Esophagus squamous epithelium (tissue), 5 donors: ENCODE measurements at regions not wholly inside any gene's neighbourhood (a gene's known extent, or its start where the extent isn't known, plus 50 kb on each side); places are given as distances from the start of the nearest gene placed in this dataset.

Experiments
- DNase-seq: peaks from one replicate; lab custom pipeline; 2025; lab: John Stamatoyannopoulos, UW
- H3K27ac ChIP-seq, 4 donors: fragments of 200-600 bp; sonication (generic); one replicate each; pipeline ENCODE4 v1.5.1; 2016 to 2019; ENCODE audit warnings: mild to moderate bottlenecking in 1 of 4
- H3K27me3 ChIP-seq, 4 donors: fragments of 200-600 bp; sonication (generic); 1 replicate in 3 of 4; 2 replicates in 1 of 4; pipeline versions ENCODE4 v1.5.1 to v1.6.0; 2017 to 2021; ENCODE audit warnings: antibody characterized with exemption in 1 of 4
- H3K36me3 ChIP-seq, 3 donors: fragments of 200-600 bp; sonication (generic); one replicate each; pipeline ENCODE4 v1.5.1; 2016 to 2019
- H3K4me1 ChIP-seq, 3 donors: fragments of 200-600 bp; sonication (generic); one replicate each; pipeline ENCODE4 v1.5.1; 2017 to 2019
- H3K4me3 ChIP-seq, 4 donors: fragments of 200-600 bp; sonication (generic); 1 replicate in 3 of 4; 2 replicates in 1 of 4; pipeline ENCODE4 v1.5.1; 2016 to 2019; ENCODE audit warnings: mild to moderate bottlenecking in 2 of 4, moderate library complexity in 1 of 4
- H3K9me3 ChIP-seq, 3 donors: fragments of 200-600 bp; sonication (generic); one replicate each; pipeline ENCODE4 v1.5.1; 2016 to 2019
- CTCF ChIP-seq, 6 experiments: fragments of 450-650 bp in 4 of 6; fragments of 200-600 bp in 2 of 6; sonication (generic) in 2 of 6; IDR thresholded peaks; one replicate each; pipeline ENCODE4 v1.5.1; 2016 to 2019; ENCODE audit warnings: antibody characterized with exemption in 6 of 6, mild to moderate bottlenecking in 4 of 6, moderate library complexity in 4 of 6
- POLR2A ChIP-seq, 4 donors: fragments of 450-650 bp; IDR thresholded peaks; one replicate each; pipeline ENCODE4 v1.6.1; 2017; ENCODE audit warnings: antibody characterized with exemption in 4 of 4, mild to moderate bottlenecking in 4 of 4, moderate library complexity in 3 of 4
- WGBS, 2 donors: methylation state at CpG; one replicate each; pipeline ENCODE4 v1.1.5; 2018; 5-methylcytosine and 5-hydroxymethylcytosine counted together
- intact Hi-C: fragments of 100-400 bp; cut with DNase I; formaldehyde crosslinking; loops from one replicate; pipeline ENCODE4 v1.15.0; 2022
- donor health status: DM: yes; HTN: yes; CAD: no.

GRCh38 chr1:157367870-157368269 is 184.4 kb downstream of the FCRL5 start:
- Histone ChIP-seq H3K36me3 (no peaks in the 10 kb centered on the region), H3K27me3 (no peaks in the 10 kb centered on the region), H3K4me1 (no peaks in the 10 kb centered on the region), H3K4me3 (no peak overlapping the region), H3K27ac (no peak overlapping the region), H3K9me3 (no peaks in the 10 kb centered on the region)
- TF ChIP-seq POLR2A (IDR thresholded peaks at IDR 0.05), result no peak
- intact Hi-C loops, result no loop called here
- DNase-seq, result no peak

DNA sequence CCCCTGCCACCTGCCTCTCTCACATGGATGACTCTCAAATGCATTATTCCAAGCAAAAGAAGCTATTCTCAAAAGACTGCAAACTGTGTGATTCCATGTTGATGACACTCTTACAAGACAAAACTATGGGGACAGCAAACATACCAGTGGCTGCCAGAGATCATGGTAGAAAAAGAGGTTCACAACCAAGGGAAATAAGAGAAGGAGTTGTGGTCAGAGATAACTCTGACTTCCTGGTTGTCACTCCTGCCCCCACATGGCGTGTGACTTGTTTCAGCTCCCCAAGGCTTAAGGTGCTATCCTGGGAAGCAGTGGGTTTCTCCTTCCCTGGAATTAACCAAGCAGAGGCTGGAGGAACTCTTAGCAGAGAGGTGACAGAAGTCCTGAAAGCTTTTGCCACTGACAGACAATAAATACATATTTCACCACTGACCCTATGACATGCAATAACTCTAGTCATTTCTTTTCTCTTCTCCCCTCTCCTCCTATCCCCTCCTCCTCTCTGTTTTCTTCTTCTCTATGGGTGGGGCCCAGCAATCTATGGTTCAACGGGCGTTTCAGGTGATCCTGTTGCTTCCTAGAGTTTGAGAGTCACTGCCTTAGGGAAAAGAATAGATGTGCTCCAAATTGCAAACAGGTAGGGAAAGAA is 185.1 kb downstream of the FCRL5 start:
- intact Hi-C loops, result no loop called here
- DNase-seq, result no peak
- no peaks in the 10 kb centered on the region for H3K36me3 ChIP-seq
- H3K27me3 ChIP-seq, result no peaks in the 10 kb centered on the region
- 52 to 63% methylated on average over 3 of the region's 3 CpGs for WGBS, 2 donors
- H3K9me3 ChIP-seq, result no peaks in the 10 kb centered on the region
- no peak overlapping the region for H3K4me3 ChIP-seq
- H3K27ac ChIP-seq, result no peak overlapping the region
- no peaks in the 10 kb centered on the region for H3K4me1 ChIP-seq
- TF ChIP-seq CTCF (IDR thresholded peaks at IDR 0.05), result no peak
- no peak for TF ChIP-seq POLR2A (IDR thresholded peaks at IDR 0.05)

- intact Hi-C loops, result no loop called here
- Histone ChIP-seq H3K9me3 (no peaks in the 10 kb centered on the region), H3K36me3 (no peaks in the 10 kb centered on the region), H3K27ac (no peak overlapping the region), H3K27me3 (no peaks in the 10 kb centered on the region), H3K4me3 (no peak overlapping the region), H3K4me1 (no peaks in the 10 kb centered on the region)
- no peak for TF ChIP-seq CTCF (IDR thresholded peaks at IDR 0.05)
- TF ChIP-seq POLR2A (IDR thresholded peaks at IDR 0.05), result no peak
- 78 to 90% methylated on average over 2 of the region's 3 CpGs for WGBS, 2 donors
- DNase-seq, result no peak
Measured at GRCh38 chr1:157364612-157365011, 187.7 kb downstream of the FCRL5 start.

DNA sequence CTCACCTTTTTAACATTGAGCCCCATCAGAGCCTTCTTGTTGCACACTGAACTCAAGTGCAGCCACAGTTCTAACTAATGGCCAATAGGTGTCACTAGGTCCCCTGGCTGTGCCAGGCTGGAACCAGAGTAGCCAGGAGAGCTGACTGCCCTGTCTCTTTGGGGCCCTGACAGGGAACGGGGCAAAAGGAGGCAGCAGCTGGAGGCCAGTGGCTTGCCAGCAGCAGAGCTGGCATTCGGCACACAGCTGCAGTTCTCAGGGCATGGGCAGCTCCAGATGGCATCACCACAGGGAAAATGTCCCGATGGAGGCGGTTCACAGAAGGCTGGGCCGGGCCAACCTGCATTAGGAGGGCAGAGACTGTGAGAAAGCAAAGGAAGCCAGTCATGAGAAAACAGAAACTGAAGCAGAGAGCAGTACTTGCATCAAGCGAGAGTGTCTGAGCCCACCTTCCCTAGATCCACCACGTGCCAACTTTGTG is 188.6 kb downstream of the FCRL5 start:
- TF ChIP-seq CTCF (IDR thresholded peaks at IDR 0.05), result peak in 5 of 6 experiments; percentile 19 to 46 (median 24)
- no peak for TF ChIP-seq POLR2A (IDR thresholded peaks at IDR 0.05)
- no peak overlapping the region for H3K27ac ChIP-seq
- H3K27me3 ChIP-seq, result no peaks in the 10 kb centered on the region
- no peak overlapping the region for H3K4me3 ChIP-seq
- H3K9me3 ChIP-seq, result no peaks in the 10 kb centered on the region
- H3K4me1 ChIP-seq, result no peaks in the 10 kb centered on the region
- intact Hi-C loops, result no loop called here
- no peaks in the 10 kb centered on the region for H3K36me3 ChIP-seq
- WGBS, 2 donors, result 77 to 94% methylated on average over 4 to 6 of the region's 7 CpGs
- DNase-seq, result no peak

DNA sequence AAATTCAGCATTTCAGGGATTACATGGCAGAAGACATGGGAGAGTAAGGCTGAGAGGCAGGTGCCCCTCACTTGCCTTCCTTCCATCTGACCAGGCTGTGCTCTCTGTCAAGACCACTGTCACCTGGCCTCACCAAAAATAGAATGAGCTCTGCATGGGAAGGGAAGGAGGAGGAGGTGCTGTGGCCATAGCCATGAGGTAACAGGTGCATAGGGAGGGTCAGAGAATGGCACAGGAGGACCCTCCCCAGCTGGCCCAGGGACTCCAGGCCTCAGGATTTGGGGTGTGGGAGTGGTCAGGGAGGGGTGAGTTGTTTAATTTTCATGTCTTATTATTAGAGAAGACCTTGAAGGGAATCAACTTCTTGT is 192.3 kb downstream of the FCRL5 start:
- H3K4me3 ChIP-seq, result no peak overlapping the region
- no peaks in the 10 kb centered on the region for H3K27me3 ChIP-seq
- H3K4me1 ChIP-seq, result no peaks in the 10 kb centered on the region
- no peak overlapping the region for H3K27ac ChIP-seq
- H3K9me3 ChIP-seq, result no peaks in the 10 kb centered on the region
- DNase-seq, result no peak
- no peaks in the 10 kb centered on the region for H3K36me3 ChIP-seq
- intact Hi-C loops, result no loop called here
- TF ChIP-seq CTCF (IDR thresholded peaks at IDR 0.05) (no peak), POLR2A (IDR thresholded peaks at IDR 0.05) (no peak)
